CD4-positive, alpha-beta T cell treated with Interleukin-15 for 4 hours (primary cell): ENCODE measurements at regions not wholly inside any gene's neighbourhood (a gene's known extent, or its start where the extent isn't known, plus 50 kb on each side); places are given as distances from the start of the nearest gene placed in this dataset.
"Not testable (repeated sequence)": the region's sequence is repeated elsewhere in the genome, so short reads cannot be mapped to it uniquely, and the experiment has no call there.

Experiments used
- DNase-seq: peaks from one replicate; pipeline ENCODE4 v3.0.0-alpha.2; 2020; ENCODE audit warnings: low spot score

DNA sequence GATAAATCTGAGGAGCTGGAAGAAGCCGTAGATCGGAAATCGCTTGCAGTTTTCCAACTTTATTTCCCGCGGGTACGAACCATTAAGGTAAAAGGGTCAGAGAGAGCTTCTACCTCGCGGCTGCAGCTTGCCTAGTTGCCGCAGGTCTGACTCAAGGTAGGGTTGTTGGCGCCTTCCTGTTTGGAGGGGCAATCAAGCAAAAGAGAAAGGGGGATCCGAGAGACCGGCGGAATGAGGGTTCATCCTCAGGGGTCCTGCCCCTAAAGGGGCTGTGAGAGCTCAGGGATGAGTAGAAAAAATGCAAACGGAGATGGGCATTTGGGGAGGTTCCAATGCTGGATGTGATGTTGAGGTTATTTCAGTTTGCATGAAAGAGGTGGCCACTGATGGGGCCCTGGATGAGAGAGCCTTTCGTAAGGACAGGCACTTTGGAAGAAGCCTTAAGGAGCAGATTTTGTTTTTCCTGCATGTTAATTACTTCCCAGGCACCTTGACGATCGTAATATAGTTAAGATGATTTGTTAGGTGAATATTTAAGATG lies 265.4 kb downstream of the CGGBP1 start:
- DNase-seq: no peak

DNA sequence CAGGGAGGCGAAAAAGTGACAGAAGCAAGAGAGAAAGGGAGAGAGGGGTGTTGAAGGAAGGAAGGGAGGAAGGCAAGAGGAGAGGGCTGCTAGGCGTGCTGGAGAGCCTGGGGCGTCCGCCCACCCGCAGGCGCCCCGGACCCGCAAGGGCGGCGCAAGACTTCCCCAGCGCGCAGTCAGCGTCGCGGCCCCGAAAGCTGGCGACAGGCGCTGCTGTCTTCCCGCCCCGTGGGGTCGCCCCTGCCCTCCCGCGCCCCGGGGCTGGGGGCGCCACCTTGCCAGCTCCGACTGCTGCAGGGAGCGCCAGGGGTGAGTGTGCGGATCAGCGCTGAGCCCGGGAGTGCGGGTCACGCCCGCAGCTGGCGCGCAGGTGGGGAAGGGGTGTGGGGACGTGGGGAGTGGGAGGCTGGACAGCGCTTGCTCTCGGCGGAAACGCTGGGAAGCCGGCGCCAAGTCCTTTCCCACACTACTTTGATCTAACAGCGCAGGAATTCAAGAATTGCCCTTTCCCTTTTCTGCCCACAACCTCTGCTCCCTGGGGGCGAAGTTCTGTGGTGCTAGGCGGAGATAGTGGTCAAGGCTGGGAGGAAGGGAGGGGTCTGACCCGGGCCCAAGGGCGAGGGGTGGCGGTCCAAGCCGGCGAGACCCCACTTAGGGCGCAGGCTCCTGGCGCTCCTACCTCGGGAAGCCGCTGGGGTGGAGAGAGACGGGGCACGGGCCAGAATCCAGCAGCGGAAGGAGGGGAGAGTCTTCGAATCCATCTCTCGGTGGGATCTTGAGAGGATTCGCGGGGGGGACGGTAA lies 266.1 kb downstream of the CGGBP1 start, which contains the start of gene HTR1F:
Gene HTR1F, plus strand, starts transcription at position 173 of the 803 bp plus-strand sequence.
- DNase-seq: no peak

DNA sequence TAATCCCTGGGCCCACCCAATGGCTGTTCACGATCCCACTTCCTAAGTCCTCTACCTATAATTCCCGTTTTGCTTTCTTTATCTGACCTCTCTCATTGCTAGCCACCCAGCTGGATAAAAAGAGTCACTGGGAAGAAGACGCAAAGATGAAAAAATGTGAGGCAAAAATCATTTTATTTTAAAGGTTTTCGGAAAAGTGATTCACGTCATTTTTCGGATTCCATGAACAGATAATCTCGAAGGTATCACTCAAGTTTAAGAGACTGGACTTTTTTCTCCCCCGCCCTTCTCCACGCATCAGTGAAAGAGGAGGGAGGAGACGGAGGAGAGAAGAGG lies 266.6 kb downstream of the CGGBP1 start:
- no peak for DNase-seq

DNA sequence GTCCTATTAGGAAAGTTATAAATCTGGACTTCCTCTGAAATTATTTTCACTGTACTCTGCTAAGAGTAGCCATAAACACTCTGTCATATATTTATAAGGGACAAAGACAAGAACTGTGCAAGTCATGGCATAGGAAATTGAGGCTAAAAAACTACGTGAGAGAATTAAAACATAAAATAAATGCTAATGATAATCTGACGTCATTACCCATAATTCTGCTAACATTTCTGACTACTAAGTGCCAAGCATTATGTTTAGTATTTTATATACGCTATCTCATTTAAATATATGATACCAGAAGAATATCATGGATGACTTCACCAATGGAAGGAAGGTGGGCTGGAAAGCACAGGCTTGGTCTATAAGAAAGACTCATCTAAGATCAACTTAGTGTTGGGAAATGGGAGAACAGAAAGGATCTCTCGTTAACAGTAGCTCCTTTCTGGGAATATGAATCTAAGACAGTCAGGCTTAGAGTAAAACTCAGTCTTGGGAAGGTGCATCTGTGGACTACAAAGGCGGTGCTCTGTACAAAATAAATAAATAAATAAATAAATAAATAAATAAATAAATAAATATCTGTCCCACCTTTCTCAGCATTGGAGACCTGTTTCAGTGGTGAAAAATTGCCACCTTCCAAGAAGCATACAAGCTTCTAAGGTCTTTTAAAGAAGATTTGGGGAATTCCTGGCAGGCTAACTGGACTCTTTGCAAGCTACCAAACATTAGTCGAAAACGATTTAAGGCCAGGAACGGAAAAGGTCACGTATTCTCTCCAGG lies 267.4 kb downstream of the CGGBP1 start:
- no peak for DNase-seq

DNA sequence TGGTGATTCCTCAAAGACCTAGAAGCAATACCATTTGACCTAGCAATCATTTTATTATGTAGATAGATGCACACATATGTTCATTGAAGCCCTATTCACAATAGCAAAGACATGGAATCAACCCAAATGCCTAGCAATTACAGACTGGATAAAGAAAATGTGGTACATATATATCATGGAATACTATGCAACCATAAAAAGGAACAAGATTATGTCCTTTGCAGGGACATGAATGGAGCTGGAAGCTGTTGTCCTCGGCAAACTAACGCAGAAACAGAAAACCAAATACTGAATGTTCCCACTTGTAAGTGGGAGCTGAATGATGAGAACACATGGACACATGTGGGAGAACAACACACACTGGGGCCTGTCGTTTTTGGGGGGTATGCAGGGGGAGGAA lies 269.8 kb downstream of the CGGBP1 start:
- not testable (repeated sequence) for DNase-seq

DNA sequence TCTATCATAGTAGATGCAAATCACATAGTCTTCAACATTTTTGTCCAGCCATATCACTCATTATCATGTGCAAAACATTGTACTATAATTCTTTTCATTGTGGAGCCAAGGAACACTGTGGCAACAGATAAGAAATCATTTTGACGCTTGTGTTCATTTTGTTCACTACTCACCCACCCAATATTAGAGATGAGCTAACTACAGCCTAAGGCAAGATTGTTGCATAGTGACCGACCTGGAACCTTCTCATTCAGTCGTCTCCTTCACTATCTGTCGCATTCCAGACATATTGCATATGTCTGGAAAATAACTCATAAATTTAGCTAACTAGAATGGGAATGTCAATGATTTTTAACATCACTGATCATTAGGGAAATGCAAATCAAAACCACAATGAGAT lies 270.3 kb downstream of the CGGBP1 start:
- no peak for DNase-seq

DNA sequence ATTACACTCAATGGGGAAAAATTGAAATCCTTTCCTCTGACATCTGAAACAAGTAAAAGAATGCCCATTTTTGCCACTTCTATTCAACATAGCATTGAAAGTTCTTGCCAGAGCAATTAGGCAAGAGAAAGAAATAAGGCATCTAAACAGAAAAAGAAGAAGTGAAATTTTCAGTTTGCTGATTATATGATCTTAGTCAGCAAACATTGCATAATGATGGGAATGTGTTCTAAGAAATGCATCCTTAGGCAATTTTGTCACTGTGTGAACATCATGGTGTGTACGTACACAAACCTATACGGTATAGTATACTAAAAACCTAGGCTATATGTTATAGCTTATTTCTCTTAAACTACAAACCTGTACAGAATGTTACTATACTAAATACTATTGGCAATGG lies 278.0 kb downstream of the CGGBP1 start:
- no peak for DNase-seq

DNA sequence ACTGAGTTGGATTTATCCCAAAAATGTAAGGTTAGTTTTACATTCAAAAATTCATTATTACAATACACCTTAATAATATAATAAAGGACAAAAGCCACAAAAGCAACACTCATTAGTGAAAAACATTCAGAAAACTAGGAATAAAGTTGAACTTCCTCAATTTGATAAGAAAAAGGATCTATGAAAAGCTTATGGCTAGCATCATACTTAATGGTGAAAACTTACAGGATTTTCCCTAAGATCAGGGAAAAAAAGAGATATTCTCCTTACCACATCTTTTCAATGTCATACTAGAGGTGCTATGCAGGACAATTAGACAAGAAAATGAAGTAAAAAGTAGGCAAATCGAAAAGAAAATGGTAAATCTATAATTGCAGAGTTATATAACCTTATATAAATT lies 279.9 kb downstream of the CGGBP1 start:
- no peak for DNase-seq

DNA sequence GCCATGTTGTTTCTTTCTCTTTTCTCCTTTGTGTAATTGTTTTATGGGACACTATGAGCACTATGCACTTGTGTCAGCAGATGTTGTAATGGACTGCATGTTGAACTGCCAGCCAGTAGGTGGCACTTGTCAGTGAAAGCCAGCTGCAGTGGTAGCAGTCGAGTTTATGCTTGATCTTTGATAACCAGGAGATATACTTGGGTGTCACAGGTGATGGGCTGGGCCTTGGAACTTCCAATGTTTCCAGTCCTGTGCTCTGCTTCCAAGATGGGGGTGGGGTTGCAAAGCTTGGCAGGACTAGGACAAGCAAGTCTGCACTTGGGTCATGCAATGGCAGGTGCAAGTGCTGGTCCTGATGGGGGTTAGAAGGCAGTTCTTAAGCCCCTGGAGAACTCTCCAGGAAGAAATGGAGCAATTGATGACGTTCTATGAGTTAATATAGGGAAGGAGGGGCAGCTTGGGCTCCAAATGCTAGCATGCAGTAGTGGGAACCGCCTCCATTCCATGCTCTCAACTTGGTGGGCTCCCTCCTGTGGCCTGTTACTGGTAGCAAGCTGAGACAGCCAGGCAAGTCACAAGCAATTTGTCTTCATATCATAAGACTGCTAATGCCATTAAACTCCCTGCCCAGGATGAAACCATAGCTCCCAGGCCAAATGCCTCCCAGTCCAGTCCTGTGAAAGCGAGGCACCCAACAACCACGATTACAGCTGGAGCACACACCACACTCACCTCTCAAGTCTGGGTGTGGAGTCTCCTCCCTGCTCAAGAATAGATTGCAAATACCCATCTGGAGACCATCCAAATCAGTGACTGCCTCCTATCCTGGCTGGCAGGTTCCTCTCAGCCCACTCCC lies 287.2 kb downstream of the CGGBP1 start:
- peak; percentile 44 for DNase-seq

DNA sequence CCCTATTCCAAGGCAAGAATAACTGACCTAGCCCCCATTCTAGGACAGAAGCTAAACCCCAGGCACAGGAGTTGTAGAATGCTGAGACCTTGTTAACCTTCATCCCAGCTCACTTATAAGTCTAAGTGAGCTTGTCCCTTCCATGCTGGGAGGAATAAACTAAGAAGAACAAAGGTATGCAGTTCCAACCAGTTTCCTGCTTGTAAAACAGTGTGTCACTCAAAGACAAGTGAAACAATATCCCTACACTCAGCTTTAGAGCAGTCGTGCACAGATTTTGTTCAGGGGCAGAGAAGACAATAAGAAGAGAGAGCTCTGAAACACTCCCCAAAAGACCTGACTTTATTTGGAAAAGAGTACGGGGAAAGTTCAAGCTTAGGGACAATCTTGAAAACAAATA lies 292.1 kb downstream of the CGGBP1 start:
- no peak for DNase-seq

DNA sequence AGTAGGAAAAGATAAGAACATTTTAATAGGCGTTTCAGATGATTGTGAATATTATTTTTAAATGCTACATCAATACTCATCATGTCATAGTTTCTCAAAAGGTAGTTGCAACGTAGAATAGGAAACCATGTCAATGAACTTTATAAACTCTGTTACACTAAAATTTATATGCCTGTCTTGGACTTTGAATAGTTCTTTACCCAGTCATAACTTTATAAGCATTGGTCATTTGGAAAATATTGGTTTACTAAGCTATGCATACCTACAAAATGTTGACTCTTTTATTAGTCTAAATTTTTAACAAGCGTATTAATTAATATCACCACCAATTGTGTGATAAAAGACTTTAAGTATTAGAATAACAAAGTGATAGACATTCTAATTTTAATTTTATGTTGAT lies 293.5 kb downstream of the CGGBP1 start:
- no peak for DNase-seq

DNA sequence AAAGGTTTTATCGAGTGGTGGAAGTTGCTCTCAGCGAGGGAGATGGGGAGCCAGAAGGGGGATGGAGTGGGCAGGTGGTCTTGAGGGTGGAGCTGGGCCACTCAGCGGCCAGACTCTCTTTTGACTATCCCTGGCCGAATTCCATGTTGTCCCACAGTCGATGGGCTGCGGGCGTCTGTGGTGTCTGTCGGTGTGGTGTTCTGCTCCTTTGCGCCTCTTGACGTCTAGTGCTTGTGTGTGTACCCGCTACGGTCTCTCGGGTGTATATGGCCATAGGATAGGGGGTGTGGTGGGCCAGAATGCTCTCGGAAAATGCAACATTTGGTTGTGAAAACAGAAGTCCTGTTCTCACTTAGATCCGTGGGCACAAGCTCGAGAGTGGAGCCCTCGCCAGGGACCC lies 297.0 kb downstream of the CGGBP1 start:
- no peak for DNase-seq

DNA sequence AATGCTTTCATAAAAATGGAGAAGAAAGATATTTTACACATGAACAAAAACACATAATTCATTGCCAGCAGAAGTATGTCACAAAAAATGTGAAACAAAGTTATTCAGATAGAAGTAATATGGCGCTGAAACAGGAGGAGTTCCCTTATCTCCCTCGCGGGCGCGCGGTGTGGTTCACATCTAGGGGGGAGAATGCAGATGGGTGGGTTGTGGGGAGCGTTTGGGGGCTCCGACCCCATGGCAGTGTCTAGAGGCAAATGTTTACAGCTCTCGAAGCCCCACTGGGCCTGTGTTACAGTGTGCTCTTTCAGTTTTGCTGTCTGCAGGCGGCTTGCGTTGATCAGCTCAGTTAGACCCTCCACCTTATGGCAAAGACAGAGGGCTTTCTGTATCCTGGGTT lies 297.5 kb downstream of the CGGBP1 start:
- DNase-seq: no peak

DNA sequence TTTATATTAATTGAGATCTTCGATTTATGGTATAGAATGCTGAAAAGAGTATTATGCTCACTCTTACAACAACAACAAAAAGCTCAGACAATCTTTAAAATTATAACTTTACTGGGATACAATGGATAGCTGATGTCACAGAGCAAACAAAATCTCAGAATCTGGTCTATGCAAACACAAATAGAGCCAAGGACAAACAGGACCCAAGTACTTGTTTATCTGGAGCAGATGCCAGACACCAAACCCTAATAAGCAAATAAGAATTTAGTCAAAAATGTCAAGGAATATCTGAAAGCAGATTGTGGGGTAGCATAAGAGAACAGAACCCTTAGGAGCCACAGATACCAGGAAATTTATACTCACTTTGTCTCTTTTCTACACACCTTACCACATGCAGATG lies 302.2 kb downstream of the CGGBP1 start:
- DNase-seq: no peak

DNA sequence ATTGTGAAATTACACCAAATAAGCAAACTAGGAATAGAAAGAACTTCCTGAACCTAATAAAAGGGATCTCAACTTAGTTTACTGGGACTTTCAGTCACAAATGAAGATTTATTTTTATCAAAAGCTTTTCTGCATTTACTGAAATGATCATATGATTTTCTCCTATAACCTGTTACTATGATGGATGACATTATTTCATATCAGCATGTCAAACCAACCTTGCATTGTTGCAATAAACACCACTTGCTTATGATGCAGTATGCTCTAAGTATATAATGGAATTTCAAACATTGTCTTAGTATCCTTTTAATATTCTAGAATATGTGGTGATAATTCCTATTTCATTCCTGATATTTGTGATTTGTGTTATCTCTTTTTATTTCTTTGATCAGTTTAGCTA lies 303.0 kb downstream of the CGGBP1 start:
- no peak for DNase-seq

DNA sequence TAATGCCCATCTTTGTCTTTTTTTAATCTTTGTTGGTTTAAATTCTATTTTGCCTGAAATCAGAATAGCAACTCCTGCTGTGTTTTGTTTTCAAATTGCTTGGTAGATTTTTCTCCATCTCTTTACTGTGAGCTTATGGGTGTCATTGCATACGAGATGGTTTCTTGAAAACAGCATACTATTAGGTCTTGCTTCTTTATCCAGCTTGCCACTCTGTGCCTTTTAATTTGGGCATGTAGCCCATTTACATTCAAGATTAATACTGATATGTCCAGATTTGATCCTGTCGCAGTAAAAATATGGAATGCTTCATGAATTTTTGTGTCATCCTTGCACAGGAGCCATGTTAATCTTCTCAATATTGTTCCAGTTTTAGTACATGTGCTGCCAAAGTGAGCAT lies 316.6 kb downstream of the CGGBP1 start:
- DNase-seq: no peak

DNA sequence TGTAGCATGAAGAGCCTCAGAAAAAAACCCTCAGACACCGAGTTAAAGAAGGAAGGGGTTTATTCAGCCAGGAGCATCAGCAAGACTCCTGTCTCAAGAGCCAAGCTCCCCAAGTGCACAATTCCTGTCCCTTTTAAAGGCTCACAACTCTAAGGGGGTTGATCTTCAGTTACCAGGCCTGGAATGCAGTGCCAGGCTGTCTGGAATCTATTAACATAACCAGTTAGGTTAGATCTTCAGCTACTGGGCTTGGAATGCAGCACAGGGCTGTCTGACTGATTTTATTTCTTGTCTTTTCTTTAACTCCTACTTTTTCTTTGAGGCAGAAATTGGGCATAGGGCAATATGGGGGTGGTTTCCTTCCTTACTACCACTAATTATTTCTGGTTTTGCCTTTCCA lies 317.9 kb downstream of the CGGBP1 start:
- DNase-seq: not testable (repeated sequence)

DNA sequence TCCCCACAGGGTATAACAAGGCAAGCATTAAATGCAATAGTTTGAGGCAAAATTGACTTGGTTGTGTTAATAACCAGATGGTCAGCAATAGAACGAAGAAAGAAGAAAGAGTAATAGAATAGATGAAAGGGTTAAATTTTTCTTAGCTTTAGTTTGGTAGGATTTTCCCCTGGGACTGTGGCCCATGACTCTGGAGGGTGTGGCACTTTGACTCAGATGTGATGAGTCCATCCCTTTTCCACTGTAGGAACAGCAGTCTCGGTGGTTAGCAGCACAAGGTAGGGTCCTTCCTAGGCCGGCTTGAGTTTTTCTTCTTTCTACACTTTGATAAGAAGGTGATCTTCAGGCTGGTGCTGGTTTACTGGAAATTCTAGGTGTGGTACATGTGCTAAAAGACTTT lies 321.0 kb downstream of the CGGBP1 start:
- not testable (repeated sequence) for DNase-seq

DNA sequence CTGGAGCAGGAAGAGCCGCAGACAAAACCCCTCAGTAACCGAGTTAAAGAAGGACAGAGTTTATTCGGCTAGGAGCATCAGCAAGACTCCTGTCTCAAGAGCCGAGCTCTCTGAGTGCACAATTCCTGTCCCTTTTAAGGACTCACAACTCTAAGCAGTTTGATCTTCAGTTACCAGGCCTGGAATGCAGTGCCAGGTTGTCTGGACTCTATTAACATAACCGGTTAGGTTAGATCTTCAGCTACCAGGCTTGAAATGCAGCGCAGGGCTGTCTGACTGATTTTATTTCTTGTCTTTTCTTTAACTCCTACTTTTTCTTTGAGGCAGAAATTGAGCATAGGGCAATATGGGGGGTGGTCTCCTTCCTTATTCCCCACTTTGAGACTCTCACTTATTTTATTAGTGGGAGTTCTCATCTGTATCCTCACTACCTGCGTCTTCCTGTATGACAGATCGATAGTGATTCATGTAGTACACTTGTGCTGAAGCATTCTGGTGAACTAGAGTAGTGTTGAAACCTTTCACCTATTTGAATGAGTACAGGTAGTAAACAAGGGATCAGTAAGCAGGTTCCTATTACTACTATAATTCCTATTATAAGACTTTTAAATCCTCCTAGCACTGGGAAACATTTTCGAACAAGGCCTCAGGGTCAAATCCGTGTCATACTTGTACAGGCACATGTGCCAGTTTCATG lies 325.0 kb downstream of the CGGBP1 start:
- DNase-seq: no peak

DNA sequence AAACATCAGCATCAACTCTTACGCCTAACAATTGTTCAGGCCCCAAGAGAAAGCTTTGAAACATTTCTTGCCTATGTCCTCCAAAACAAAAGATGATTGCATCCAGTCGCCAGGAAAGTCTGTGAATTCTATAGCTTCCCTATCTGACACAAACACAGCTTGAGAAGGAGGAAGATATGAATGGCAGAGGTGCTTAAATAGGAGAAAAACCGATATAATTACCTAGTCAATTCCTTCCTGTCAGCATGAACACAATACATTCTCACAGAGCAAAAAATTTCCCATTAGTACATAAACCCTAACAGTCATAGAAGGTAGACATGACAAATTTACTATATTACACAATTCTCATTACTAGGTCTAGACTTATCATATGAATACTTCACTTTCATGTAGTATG lies 326.5 kb downstream of the CGGBP1 start:
- DNase-seq: no peak

DNA sequence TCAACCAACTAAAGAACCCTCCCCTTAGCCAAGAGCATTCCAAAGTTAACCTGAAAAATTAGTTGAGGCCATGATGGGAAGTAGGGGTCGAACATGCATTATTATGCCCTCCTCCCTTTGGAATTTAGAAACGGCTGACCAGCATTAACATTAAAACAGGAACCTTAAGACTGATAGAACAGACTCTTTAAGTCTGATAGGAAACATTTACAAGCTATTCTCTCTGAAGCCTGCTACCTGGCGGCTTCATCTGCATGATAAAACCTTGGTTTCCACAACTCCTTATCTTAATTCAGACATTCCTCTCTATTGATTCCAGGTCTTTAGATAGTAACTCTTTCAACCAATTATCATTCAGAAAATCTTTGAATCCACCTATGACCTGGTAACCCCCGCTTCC lies 331.0 kb downstream of the CGGBP1 start:
- DNase-seq: no peak

DNA sequence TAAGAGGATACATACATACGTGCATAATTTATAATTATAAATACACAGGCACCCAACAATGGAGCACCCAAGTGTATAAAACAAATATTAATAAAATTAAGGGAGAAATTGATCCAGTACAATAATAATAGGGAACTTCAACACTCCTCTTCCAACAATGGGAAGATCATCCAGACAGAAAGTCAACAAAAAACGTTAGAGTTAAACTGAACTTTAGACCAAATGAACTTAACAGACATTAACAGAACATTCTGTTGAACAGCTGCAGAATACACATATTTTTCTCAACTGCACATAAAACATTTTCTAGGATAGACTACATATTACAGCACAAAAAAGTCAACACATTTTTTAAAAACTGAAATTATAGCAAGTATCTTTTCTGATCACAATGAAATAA lies 339.7 kb downstream of the CGGBP1 start:
- DNase-seq: no peak
